NOMO-1 treated with DMSO at 0.1 percent for 48 hours (cell line): ENCODE measurements at regions not wholly inside any gene's neighbourhood (a gene's known extent, or its start where the extent isn't known, plus 50 kb on each side); places are given as distances from the start of the nearest gene placed in this dataset.

ENCODE experiments used
- DNase-seq: peaks from one replicate; lab custom pipeline; 2025; ENCODE audit not compliant: unreplicated experiment; lab: John Stamatoyannopoulos, UW

DNA sequence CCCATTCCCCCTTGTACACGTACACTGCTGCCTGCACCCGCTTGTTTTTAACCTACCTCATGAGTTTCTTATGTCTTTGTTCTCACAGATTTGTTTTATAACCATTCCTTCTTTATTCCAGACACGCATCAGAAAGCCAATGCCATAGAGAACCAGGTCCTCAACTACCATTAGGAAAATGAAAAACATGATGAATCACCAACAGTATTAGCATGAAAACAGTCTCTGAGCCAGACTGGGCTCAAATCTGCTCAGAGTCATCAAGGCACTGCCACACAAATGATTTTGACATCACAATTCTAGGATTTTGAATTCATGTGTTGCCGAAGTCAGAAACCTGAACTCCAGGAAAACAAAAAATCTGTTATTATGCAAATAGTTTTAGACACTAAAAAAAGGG lies 394.1 kb upstream of the GRIA1 start:
- no peak for DNase-seq

DNA sequence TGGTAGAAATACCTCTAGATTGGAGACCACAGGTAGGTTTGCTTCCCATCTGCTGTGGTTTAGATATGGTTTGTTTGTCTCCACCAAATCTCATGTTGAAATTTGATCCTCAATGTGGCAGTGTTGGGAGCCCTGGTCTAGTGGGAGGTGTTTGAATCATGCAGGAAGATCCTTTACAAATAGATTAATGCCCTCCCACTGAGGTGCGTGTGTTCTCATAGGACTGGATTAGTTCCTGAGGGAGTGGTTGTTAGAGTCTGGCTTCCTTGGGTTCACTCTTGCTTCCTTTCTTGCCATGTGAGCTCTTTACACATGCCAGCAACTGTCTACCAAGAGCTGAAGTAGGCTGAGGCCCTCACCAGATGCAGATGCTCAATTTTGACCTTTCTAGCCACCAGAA lies 391.1 kb upstream of the GRIA1 start:
- no peak for DNase-seq

DNA sequence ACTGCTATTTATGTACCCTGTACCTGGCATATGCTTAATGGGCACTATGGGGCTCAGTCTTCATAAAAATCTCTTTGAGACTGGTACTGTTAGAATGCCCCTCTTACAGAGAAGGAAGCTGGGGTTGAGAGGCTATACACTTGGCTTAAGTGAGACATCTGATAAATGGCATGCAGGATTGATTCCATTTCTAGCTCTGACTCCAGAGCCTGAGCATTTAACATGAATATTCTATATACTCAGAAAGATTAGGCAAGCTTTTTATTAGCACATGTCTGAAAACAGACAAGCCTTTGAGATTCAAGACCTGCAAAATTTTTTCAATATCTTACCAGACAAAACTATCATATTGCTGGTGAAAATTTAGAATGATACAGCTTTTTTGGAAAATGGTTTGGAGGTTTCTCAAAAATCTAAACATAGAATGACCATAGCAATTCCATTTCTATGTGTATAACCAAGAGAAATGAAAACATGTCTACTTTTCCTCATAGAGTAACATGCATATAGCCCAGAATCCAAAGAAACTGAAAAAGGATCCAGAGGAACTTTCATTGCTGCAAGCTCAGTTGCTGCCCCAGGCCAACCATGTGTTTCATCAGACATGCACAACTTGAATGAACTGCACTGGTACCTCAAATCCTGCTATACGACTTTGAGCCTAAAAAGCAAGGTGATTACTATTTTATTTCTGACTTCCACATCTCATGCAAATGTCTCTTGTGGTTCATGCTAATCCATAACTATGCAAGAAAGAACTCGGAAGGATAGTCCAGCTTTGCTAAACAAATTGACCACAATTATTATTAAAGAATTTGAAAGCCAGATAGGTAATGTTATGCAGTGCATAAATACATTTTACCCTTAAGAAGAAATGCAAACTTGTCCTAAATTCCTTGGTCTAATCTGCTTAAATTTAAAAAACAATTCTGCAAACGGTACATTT lies 389.0 kb upstream of the GRIA1 start:
- DNase-seq, result no peak

DNA sequence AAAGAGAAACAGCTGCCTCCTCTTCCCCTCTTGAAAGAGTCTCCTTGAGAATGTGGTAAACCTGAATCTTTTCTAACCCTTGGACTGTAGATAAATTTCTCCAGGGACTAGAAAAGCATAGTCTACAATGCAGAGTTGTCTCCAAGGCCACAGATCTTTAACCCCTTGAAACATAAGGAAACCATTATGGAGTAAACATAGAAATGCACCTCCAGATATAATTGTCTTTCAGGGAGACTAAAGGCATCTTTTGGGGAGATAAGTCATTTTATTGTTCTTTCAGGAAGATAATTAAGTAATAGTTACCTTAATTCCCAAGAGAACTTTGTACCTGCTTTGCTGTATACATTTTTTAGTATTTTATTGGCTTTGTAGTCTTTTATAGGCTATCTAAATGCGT lies 373.6 kb upstream of the GRIA1 start:
- DNase-seq, result no peak

DNA sequence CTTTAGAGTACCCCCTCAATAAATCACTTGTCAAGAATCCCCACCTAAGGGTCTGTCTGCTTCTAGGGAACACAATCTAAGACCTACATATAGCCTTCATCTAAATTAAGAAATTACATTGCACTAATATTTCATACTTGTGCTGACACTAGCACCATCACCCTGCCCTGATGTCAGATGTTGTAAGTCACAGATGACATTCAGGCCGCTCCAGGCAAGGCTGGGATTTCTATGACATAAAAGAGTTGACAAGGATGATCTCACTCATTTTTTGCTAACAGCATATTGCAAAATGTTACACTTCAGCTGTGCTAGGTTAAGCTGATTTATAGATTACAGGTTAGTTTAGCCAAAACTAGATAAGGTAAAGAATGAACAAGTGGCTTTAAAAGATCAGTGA lies 372.5 kb upstream of the GRIA1 start:
- DNase-seq, result no peak

DNA sequence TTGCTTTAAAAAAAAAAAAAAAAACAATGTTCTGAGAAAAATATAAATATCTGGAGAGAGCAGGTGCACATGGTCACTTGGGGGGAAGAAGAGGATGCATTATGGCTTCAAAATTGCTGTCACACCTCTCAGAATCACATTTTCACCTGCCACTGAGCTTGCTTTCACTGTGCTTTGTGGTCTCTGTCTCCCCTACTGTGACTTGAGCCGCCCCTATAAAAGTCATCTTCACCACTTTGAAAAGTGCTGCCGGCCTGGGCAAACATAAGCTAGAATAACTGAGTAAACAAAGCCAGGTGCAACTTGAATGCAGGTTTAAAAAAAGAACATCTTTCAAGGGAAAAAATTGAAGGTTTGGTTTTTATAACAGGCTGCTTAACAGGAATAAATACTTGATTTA lies 368.1 kb upstream of the GRIA1 start:
- DNase-seq, result no peak

DNA sequence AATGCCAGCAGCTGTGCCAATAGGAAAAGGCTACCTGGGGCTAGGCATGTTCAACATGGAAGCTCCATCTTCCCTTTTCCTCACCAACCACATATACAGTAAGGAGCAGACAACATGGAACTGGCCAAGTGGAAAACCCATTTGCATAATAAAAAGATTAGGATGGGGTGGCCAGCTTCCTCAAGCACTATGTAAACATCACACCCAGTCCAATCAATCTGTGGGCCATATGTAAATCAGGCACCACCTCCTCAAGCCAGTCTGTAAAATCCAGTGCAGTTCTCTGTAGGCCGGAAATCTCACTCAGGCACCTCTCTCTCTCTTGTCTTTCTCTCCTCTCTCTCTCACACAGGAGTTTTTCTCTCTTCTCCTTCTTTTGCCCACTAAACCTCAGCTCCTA lies 360.2 kb upstream of the GRIA1 start:
- no peak for DNase-seq

DNA sequence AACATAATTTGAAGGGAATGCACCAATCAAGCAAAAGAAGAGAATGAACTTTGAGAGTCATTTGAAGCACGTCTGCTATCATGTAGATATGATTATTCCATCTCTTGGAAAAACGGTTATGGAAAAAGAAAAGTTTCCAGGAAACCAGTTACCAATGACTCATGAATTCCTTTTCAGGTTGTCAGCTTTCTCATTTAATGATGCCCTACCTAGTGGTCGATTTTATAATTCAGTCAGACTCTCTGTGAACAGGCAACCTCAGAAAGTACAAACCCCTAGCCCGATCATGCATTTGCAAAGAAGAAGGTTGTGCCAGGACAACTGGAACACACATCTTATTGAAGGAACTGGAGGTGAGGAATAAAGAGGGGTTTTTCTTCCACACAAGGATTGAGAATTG lies 355.1 kb upstream of the GRIA1 start:
- no peak for DNase-seq

DNA sequence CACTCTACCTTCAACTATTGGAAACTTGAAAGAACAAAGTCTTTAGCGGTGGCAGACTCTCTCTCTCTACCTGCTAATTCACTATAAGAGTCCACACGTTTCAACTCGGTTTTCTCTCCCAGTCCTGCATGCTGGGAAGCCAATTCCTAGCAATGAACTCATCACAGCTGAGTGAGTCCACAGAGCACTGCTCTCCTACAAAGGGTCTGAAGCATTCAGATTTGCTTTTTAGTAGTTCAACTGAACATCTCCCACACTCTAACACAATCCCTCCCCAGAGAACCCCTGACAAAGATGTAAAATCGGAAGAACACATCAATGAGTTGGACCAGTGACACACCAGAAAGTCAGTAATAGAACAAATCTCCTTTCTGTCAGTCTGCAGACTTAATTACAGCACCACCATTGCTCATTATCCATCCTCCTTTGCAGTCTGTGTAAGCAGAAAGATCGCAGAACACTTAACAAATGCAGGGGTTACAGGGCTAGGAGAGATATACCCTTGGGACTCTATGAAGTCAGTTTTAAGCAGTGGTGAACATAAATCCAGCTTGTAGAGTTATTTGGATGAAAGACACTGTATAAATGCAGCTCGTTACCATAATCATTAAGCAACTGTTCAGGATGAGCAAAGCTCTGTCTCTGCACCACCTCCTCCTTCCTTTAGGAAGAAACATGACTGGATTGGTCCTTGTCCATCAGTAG lies 353.4 kb upstream of the GRIA1 start:
- DNase-seq, result no peak

DNA sequence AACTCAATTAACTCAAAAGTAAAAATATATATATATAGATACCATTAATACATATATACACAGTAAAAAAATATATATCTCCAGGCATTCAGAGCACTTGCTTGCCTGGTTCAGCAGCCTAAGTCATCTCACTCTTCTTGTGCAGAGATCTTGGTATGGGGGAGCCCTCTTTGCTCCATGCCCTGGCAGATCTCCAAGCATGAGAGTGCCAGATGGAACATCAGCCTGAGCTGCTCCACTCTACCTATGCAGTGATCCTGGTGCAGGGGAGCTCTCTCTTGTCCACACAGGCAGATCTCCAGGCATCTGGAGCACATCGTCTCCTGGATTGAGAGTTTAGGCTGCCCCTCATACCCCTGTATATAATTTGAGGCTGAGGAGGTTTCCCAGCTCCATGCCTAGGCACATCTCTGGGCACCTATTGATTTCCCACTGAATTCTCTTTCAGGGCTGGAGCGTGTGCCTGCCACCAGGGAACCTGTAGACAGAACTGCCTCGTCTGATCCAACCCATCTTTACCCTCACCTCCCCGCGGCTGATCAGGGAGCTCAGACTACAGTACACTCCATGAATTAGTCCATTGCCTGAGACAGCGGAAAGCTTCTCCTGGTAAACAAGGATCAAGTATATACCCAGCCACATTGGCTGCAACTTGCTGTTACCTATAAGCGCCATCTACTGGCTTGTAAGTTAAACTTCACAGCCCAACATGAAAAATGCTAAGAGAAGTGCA lies 342.4 kb upstream of the GRIA1 start:
- peak; percentile 4 for DNase-seq

DNA sequence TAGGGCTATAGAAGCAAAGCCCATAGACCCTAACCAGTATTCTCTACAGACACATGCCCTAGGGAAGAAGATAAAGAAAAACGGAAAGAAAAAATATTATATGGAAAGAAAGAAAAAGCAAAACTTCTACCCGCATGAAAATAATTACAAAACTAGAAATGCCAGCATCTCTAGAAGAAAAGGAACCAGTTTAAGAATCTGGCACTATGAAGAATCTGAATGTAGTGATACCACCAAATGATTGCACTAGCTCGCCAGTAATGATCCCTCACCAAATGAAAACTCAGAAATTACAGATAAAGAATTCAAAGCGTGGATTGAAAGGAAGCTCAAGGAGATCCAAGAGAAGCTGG lies 341.9 kb upstream of the GRIA1 start:
- DNase-seq, result no peak

DNA sequence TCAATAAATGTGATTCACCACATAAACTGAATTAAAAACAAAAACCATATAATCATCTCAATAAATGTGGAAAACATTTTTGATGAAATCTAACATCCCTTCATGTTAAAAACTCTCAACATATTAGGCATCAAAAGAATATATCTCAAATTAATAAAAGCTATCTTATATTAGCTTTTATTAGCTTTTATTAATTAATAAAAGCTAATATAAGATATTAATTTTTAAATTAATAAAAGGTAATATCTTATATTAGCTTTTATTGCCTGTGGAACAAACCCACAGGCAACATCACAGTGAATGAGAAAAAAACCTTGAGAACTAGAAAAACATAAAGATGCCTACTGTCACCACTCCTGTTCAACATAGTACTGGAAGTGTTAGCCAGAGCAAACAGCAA lies 338.9 kb upstream of the GRIA1 start:
- no peak for DNase-seq

DNA sequence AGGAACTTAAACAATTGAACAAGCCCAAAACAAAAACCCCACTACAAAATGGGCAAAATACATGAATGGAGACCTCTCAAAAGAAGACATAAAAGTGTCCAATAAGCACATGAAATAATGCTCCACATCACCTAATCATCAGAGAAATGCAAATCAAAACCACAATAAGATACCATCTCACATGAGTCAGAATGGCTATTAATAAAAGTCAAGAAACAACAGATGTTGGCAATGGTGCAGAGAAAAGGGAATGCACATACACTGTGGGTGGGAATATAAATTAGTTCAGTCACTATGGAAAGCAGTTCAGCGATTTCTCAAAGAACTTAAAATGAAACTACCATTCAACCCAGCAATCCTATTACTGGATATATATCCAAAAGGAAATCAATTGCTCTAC lies 337.4 kb upstream of the GRIA1 start:
- no peak for DNase-seq

DNA sequence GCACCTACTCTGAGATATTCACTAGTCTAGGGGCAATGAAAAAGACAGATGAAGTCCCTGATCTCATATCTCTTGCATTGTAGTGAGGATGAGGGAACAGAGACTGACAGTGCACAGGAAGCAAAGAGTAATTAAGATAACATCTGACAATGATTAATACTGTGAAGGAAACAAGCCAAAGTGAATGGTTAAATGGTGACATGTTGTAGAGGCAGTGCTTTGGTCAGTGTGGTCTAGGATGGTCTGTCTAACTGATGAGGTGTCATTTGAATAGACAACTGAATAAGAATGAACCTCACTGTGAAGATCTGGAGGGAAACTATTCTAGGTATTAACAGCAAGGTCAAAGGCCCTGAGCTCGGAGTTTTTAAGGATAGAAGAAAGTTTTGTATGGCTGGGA lies 333.3 kb upstream of the GRIA1 start:
- DNase-seq, result no peak

DNA sequence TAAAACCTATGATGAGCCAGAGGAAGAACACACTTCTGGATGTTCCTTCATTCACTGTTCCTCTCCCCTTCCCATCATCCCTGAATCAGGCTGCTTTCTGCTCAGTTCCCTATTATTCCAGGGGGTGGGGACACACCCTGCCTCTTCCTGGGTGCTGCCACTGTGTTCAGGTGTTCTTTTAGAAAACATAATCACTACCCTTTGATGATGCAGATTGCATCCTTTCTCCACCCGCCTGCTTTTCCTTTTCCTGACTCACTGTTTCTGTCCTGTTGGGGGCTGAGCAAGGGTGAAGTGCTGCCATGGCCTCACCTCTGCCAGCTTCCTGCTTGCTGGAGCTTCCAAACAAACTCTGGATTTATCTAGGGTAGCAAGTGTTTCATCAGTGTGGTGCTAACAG lies 331.9 kb upstream of the GRIA1 start:
- no peak for DNase-seq

DNA sequence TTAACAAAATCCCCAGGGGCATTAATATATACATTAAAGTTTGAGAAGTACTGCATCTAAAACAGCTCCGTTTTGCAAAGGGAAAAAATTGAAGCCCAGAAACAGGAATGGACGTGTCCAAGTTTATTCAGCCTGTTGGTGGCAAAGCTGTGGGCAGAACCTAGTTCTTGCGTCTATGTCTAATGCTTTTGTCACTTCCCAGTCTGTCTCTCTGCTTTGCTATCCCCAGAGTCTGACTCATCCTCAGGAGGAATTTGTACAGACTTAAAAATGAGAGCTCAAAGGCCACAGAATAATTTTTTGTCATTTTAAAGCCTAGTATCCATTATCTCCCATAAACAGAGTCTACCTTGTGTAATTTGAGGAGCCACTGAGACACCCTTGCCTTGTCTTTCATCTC lies 330.9 kb upstream of the GRIA1 start:
- no peak for DNase-seq

DNA sequence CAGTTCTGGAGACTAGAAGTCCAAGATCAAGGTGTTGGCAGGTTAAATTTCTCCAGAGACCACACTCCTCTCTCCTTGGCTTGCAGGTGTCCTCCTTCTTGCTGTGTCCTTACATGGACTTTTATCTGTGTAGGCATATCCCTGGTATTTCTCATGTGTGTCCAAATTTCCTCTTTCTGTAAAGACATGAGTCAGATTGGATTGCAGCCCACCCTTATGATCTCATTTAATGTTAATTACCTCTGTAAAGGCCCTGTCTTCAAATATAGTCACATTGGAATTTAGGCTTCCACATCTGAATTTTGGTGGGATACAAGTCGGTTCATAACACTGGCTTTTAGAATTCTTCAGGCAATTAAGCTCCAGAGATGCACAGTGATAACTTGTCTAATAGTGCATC lies 322.2 kb upstream of the GRIA1 start:
- no peak for DNase-seq

DNA sequence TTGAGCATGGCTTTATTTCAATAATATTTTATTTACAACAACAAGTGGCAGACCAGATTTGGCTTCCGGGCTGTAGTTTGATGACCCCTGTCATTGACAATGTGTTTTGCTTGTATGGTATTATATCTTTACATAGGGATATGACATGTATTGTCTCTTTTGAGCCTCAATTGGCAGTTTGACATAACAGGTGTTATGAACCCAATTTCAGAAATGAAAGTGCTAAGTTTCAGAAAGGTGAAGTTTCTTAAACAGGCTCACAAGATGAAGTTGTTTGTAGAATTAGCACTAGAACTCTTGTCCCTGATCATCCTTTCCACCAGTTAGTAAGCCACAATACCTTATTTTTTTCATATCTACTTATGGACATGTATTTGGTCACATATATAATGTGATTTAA lies 303.0 kb upstream of the GRIA1 start:
- DNase-seq, result no peak

DNA sequence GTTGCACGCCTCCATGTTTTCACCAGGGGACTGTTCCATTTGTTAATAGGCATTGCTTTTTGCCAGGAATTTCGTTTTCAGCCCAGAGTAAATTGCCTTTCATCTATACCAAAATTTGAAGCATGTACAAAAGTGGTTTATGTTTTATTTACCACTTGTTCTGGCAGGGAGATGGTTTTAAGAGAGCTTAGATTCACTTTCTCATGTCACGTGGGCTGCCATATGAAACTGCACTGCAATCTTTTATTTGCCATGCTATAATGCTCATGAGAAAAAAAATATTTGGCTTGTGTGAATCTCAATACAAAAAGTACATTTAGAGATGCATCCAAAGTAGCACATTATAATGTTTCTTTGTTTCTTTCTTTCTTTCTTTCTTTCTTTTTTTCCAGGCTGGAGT lies 284.1 kb upstream of the GRIA1 start:
- DNase-seq, result no peak

DNA sequence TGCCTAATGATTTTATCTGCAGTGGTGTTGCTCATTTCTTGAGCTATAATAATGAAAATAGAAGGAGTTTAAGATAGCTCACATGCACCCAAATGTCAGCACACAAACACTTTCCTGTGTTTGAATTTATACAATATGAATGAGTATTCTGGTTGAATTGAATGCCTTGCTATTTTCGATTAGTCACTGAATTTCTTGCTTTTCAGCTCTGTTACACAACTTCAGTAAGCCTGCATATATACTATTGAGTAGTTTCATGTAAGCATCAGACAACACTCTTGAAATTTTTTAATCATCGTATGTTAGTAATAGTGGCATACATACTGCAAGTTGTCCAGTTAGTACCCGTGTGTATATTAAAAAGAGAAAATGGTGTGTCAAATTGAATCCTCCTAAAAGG lies 281.5 kb upstream of the GRIA1 start:
- no peak for DNase-seq

DNA sequence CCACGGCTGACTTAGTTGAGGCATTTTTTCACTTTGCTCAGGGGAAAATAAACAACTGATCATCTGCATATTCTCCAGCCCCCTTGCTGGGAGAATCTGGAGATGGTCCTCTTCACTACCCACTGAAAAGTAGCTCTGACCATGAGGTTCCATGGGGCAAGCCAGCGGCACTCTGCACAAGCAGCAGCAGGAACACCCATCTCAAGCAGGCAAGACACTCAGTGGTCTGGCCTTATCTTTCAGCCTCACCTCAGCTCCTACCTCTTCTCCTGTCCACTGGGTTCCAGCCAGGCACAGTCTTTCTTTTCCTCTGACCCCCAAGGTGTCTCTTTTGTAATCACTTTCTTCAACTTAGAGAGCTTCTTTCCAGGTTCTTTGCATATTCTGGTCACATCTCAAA lies 280.8 kb upstream of the GRIA1 start:
- DNase-seq, result no peak

DNA sequence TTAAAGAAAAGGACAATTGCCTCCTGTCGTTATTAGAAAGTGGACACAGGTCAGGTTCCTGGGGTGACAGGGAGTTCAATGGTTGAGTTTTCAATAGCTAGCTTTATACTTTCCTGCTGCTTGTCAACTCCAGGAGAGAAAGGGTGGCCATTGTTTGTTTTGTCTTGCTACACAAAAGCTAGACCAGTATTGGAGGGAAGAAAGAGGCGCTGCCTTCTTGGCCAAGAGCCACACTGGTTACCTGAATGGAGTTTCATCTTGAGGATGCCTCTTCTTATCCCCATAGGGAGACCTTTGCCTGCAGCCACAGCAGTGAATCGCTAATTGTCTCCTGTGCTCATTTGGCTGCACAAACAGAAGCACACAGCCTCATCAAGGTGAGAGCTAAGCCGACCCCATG lies 279.4 kb upstream of the GRIA1 start:
- no peak for DNase-seq
